ENCODE measurements at regions not wholly inside any gene's neighbourhood (a gene's known extent, or its start where the extent isn't known, plus 50 kb on each side); places are given as distances from the start of the nearest gene placed in this dataset.

DNA sequence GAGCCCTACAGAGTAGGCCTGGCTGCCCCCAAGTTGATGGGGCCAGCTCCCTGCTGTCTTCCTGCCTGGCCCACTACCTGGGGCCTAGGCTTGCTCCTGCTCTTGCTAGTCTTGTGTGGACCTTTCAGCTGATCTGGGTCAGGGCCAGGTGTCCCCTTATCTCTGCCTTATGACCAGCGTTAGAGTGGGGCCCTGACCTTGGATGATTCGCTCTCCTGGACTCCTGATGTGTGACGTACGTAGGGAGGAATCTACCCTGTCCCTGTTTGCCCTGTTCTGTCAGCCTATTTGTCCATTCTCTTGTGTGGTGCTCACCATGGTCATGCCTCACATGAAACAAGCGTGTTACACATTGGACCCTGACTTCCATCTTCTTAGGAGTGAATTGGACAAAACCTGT, 571.8 kb downstream of the QKI start:
- TF ChIP-seq, protein P1, sequence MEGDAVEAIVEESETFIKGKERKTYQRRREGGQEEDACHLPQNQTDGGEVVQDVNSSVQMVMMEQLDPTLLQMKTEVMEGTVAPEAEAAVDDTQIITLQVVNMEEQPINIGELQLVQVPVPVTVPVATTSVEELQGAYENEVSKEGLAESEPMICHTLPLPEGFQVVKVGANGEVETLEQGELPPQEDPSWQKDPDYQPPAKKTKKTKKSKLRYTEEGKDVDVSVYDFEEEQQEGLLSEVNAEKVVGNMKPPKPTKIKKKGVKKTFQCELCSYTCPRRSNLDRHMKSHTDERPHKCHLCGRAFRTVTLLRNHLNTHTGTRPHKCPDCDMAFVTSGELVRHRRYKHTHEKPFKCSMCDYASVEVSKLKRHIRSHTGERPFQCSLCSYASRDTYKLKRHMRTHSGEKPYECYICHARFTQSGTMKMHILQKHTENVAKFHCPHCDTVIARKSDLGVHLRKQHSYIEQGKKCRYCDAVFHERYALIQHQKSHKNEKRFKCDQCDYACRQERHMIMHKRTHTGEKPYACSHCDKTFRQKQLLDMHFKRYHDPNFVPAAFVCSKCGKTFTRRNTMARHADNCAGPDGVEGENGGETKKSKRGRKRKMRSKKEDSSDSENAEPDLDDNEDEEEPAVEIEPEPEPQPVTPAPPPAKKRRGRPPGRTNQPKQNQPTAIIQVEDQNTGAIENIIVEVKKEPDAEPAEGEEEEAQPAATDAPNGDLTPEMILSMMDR (IDR thresholded peaks at IDR 0.05; ENCODE audit: low read depth, low read length) = no peak
- TF ChIP-seq EZH2phosphoT487 (IDR thresholded peaks at IDR 0.05; ENCODE audit: low read depth) = no peak
